ENCODE measurements at regions not wholly inside any gene's neighbourhood (a gene's known extent, or its start where the extent isn't known, plus 50 kb on each side); places are given as distances from the start of the nearest gene placed in this dataset.

- TF ChIP-seq EZH2 (IDR thresholded peaks at IDR 0.05; ENCODE audit: borderline replicate concordance, control insufficient read depth, low read depth, low read length) (no peak), YBX1 (IDR thresholded peaks at IDR 0.05) (no peak), YY1 (IDR thresholded peaks at IDR 0.05; ENCODE audit: low read depth, low read length) (no peak), ZBTB40 (IDR thresholded peaks at IDR 0.05; ENCODE audit: borderline replicate concordance) (no peak), SPI1 (IDR thresholded peaks at IDR 0.05; ENCODE audit: borderline replicate concordance, insufficient read depth, low read depth, low read length) (peak; percentile 49; the same call in 1 of the 2 replicates), PML (IDR thresholded peaks at IDR 0.05; ENCODE audit: low read length) (peak; percentile 72), ZNF687 (IDR thresholded peaks at IDR 0.05) (no peak), CHD2 (IDR thresholded peaks at IDR 0.05; ENCODE audit: borderline replicate concordance, low read depth, low read length) (peak; percentile 44; the same call in 1 of the 2 replicates), NFYA (IDR thresholded peaks at IDR 0.05; ENCODE audit: borderline replicate concordance, low read depth, low read length) (no peak), ETV6 (conservative IDR thresholded peaks at IDR 0.05 in 1 of 2, IDR thresholded peaks at IDR 0.05 in 1 of 2; ENCODE audit: borderline replicate concordance in 1 of 2, low read depth in 1 of 2) (peak in 1 of 2 experiments; percentile 86; a peak in 1 of 4 replicates), NBN (IDR thresholded peaks at IDR 0.05) (no peak), STAT1 (conservative IDR thresholded peaks at IDR 0.05) (no peak), SRF (IDR thresholded peaks at IDR 0.05; ENCODE audit: low read depth in 2 of 2, low read length in 2 of 2) (0 out of 4 replicates have a peak, but pooled peaks of 1 of the 2 experiments have one; percentile 5), FOS (IDR thresholded peaks at IDR 0.05; ENCODE audit: borderline replicate concordance, extremely low read depth, insufficient read length) (no peak), PAX5 (IDR thresholded peaks at IDR 0.05; ENCODE audit: borderline replicate concordance, low read depth, low read length) (peak; percentile 79), SUZ12 (IDR thresholded peaks at IDR 0.05; ENCODE audit: unreplicated experiment) (no peak)
- TF ChIP-seq, protein P1, sequence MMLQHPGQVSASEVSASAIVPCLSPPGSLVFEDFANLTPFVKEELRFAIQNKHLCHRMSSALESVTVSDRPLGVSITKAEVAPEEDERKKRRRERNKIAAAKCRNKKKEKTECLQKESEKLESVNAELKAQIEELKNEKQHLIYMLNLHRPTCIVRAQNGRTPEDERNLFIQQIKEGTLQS (IDR thresholded peaks at IDR 0.05; ENCODE audit: borderline replicate concordance, extremely low read depth, low read depth, low read length): no peak
- TF ChIP-seq, protein P2, sequence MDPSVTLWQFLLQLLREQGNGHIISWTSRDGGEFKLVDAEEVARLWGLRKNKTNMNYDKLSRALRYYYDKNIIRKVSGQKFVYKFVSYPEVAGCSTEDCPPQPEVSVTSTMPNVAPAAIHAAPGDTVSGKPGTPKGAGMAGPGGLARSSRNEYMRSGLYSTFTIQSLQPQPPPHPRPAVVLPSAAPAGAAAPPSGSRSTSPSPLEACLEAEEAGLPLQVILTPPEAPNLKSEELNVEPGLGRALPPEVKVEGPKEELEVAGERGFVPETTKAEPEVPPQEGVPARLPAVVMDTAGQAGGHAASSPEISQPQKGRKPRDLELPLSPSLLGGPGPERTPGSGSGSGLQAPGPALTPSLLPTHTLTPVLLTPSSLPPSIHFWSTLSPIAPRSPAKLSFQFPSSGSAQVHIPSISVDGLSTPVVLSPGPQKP (IDR thresholded peaks at IDR 0.05; ENCODE audit: low read depth, low read length): no peak
Measured at GRCh38 chr1:101178688-101179491, 57.9 kb upstream of the S1PR1 start (continued).
